AG09319 (cell line): ENCODE measurements at regions not wholly inside any gene's neighbourhood (a gene's known extent, or its start where the extent isn't known, plus 50 kb on each side); places are given as distances from the start of the nearest gene placed in this dataset.

ENCODE experiments used
- DNase-seq: peaks from one replicate; pipeline ENCODE4 v3.0.0-alpha.2; 2010; ENCODE audit warnings: low read depth; ENCODE audit errors: extremely low read depth
- TF ChIP-seq, protein P1 (sequence below): IDR thresholded peaks from 2 replicates; pipeline ENCODE4 v1.5.1; 2011; ENCODE audit warnings: low read depth, mild to moderate bottlenecking, inconsistent platforms, low read length, moderate library complexity

GRCh38 chr17:12422651-12423050, 243.0 kb upstream of the MYOCD start:
- no peak for DNase-seq
- TF ChIP-seq, protein P1, sequence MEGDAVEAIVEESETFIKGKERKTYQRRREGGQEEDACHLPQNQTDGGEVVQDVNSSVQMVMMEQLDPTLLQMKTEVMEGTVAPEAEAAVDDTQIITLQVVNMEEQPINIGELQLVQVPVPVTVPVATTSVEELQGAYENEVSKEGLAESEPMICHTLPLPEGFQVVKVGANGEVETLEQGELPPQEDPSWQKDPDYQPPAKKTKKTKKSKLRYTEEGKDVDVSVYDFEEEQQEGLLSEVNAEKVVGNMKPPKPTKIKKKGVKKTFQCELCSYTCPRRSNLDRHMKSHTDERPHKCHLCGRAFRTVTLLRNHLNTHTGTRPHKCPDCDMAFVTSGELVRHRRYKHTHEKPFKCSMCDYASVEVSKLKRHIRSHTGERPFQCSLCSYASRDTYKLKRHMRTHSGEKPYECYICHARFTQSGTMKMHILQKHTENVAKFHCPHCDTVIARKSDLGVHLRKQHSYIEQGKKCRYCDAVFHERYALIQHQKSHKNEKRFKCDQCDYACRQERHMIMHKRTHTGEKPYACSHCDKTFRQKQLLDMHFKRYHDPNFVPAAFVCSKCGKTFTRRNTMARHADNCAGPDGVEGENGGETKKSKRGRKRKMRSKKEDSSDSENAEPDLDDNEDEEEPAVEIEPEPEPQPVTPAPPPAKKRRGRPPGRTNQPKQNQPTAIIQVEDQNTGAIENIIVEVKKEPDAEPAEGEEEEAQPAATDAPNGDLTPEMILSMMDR, result no peak

GRCh38 chr17:12423337-12423736, 242.4 kb upstream of the MYOCD start:
- DNase-seq, result no peak
- TF ChIP-seq, protein P1, result no peak

GRCh38 chr17:12429116-12429515, 236.6 kb upstream of the MYOCD start:
- DNase-seq, result no peak
- TF ChIP-seq, protein P1, result no peak

GRCh38 chr17:12431188-12431587, 234.5 kb upstream of the MYOCD start:
- TF ChIP-seq, protein P1, result no peak
- no peak for DNase-seq

DNA sequence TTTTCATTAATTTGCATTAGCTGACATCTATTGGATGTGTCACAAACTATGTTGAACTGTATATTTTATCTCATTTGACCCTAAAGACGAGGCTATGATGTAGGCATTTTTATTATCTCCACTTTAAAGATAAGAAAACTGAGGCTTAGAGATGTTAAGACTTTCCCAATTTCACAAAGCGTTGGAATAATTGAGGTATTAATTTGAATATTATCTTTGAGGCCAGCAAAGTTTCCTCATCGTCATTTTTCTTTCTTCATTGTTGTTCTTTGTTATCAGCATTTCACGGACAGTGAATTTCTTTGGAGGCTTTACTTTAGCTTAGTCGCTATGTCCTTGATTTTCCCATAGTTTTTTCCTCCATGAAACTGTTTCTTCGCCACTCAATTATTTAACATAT, 227.5 kb upstream of the MYOCD start:
- TF ChIP-seq, protein P1, result no peak
- DNase-seq, result no peak

DNA sequence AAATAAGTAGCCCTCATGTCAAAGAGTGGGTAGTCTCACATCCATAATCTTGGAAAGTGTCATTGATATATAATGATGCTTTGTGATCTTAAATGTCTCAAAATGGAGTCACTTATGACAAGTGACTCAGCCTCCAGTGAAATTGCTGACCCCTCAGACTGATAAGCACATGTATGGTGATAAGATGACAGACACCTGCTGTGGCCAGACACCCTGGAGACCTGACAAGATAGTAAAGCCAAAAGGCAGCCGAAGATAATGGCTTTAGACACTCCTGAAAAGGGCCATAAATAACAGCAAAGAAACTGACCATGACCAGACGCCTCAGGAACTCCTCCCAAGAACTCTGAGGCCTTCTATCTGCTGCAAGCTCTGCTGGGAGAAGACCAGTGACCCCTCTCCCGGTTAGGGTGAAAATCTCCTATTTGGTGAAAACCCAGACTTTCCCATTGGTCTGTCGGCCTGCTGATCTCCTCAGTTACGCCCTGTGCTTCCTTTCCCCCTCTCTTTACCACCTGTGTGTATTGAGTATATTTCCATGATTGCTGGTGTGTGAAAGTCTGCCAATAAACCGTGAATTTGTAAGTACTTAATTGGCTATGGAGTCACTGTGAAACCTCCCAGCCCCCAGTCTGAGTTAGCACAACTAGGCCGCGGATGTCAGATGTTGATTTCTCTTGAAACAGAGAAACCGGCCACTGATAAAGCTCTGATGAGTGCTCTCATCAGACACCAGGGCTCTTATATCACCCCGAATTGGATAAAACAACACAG, 226.7 kb upstream of the MYOCD start:
- TF ChIP-seq, protein P1, result no peak
- no peak for DNase-seq

DNA sequence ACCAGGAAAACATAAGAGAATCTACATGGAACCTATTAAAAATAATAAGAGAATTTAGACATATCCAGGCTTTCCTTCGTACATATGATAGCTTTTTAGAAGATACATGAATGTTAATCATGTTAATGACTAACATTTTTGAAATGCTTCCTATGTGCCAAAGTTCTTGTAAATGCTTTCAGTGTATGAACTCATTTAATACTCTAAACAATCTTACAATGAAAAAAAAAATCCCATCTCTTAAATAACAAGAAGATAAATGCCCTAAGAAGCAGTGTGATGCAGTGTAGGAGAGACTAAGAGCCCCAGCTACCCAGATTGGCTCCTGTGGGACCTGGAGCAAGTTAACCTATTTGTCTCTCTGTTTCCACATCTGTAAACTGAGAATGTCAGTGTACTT, 220.4 kb upstream of the MYOCD start:
- TF ChIP-seq, protein P1, result no peak
- DNase-seq, result no peak
